ENCODE measurements at regions not wholly inside any gene's neighbourhood (a gene's known extent, or its start where the extent isn't known, plus 50 kb on each side); places are given as distances from the start of the nearest gene placed in this dataset.

DNA sequence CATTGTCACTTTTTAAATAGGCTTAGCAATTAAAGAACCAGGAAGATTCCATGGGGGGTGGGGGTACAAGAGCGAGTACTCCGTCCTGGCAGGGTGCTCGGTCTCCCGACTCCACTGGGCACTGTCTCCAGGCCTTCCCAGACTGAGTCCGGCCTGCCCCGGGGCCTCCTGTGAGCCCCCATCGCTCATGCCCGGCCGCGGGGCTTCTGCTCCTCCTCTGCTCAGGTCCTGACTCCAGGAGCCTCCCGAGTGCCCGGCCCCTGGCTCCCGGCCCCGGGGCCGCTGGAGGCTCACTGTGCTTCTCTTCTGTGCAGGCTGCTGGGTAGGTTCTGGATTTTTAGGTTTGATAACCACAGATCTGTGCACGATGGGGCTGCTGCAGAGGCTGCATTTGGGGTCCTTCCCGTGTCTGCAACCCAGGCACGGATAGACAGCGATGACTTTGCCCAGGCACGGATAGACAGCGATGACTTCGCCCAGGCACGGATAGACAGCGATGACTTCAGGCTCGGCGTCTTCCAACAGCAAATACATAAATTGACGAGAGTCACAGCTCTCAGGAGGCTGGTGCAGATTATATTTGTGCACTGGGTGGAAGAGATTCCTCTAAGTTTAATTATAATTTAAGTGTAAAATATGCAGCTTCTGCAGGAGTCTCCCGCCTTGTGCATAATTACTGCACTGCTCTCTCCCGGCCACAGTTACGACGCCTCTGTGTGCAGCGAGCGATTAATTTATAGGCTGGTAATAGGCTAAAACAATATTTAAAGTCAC, 74.8 kb upstream of the RXRA start:
- DNase-seq (ENCODE audit: low spot score), result no peak

GRCh38 chr9:134252084-134252830, 74.0 kb upstream of the RXRA start:
- DNase-seq (ENCODE audit: low spot score), result no peak

DNA sequence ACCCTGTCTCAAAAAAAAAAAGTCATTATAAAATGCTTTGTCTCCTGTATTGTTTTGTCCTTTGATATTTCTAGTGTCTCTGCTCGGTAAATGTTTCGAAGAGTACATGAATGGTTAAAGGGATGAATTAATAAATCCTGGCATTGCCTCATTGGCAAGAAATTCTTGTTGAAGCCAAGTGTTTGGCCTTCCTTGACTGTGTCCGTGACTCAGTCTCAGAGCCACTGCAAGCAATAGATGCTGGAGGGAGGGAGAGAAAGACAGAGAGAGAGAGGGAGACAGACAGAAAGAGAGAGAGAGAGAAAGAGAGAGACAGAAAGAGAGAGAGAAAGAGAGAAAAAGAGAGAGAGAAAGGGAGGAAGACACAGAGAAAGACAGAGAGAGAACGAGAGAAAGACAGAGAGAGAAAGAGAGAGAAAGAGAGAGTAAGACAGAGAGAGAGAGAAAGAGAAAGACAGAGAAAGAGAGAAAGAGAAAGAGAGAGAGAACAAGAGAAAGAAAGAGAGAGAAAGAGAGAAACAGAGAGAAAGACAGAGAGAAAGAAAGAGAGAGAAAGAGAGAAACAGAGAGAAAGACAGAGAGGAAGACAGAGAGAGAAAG, 72.5 kb upstream of the RXRA start:
- DNase-seq (ENCODE audit: low spot score), result no peak

GRCh38 chr9:134258332-134258731, 67.9 kb upstream of the RXRA start:
- no peak for DNase-seq (ENCODE audit: low spot score)

DNA sequence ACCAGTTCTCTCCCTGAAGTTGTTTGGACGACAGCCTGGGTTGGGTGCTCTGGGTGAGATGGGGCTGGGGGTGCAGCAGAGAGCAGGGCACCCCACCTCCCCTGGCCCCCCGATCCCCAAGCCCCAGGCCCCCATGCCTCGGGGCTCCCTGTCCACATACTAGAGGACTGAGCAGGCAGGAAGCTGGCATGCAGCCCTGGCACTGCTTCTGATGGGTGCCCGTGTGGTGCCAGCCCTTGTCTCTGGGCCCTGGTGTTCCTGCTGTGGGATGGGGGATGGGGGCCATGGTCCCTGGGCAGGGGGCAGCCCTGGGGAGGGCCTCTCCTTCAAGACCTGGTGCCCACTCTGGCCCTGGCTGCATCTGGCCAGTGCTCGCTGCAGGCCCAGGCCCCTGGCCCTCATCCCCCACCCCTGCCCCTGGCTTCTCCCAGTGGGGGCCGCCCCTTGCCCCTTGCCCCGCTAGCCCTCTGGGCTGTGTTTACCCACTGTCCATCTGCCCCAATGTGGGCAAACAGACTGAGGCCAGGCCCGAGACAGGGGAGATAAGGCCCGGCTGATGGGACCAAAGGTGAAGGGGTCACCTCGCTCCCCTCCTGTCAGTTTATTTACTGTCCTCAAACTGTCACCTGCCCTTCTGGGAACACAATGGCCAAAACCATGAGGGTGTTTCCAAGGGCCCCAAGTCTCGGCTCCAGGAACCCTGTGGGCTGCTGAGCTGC, 67.3 kb upstream of the RXRA start:
- DNase-seq (ENCODE audit: low spot score), result peak; percentile 56

- DNase-seq (ENCODE audit: low spot score), result no peak
Measured at GRCh38 chr9:134259708-134260107, 66.5 kb upstream of the RXRA start.

DNA sequence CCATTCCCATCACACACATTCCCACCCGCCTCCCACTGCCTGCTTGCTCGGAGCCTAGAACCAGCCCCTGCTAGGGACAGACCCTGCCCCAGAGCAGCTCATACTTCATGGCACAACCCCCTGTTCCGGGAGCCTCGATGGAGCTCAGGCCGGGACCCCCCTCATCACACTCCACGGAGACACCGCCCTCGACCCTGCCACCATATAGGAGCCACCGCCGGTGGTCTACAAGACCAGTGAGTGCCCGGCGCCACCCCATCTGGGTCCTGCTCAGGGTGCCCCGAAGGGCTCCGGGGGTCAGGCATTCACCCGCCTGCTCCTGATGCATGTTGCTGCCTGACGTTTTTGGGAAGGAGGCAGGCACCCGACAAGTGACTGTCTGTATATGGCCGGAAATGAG, 65.5 kb upstream of the RXRA start:
- no peak for DNase-seq (ENCODE audit: low spot score)

GRCh38 chr9:134262035-134262434, 64.2 kb upstream of the RXRA start:
- no peak for DNase-seq (ENCODE audit: low spot score)

DNA sequence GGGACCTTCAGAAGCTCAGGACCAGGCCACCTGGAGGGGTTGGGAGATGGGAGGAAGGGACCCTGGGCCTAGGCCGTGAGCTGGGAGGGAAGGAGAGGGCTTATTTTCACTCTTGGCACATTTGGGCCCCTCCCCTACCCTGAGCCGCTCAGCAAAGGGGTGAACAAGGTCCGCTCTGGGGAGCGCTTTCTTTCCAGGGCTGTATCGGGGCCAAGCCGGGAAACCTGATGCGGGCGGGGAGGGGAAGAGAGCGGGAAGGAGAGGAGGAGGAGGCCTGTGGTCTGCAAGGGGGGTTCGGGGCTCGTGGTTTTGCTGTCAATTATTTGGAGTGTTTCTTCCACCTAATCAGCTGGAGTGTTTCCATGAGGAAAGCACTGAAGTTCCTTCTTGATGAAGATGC, 62.7 kb upstream of the RXRA start:
- DNase-seq (ENCODE audit: low spot score), result no peak

DNA sequence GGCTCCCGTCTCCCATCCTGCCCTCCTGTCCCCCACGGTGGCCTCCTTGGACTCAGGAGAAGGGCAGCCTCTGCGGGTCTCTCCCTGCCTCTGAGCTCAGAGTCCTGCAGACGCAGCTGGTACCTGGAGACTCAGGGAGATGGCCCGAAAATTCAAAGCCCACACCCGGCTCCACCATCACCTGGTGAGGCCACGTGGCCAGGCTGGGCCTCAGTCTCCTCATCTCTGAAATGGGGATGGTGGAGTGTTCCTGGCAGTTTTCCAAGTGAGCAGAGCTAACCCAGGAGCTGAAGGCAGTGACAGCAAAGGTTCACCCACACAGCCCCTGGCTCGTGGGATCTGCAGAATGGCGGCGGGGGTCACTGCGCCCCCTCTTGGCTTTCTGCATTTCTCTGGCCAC, 62.1 kb upstream of the RXRA start:
- no peak for DNase-seq (ENCODE audit: low spot score)

GRCh38 chr9:134265078-134265477, 61.2 kb upstream of the RXRA start:
- DNase-seq (ENCODE audit: low spot score), result no peak

DNA sequence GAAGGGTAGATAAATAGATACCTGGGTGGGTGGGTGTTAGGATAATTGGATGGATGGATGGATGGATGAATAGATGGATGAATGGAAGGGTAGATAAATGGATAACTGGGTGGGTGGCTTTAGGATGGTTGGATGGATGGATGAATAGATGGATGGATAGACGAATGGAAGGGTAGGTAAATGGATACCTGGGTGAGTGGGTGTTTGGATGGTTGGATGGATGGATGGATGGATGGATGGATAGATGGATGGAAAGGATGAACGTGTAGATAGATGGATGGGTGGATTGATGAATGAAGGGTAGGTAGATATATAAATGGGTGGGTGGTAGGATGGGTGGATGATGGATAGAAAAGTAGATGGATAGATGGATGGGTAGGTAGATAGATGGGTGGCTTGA, 59.8 kb upstream of the RXRA start:
- no peak for DNase-seq (ENCODE audit: low spot score)

- DNase-seq (ENCODE audit: low spot score), result no peak
Measured at GRCh38 chr9:134267305-134267880, 58.9 kb upstream of the RXRA start.

- DNase-seq (ENCODE audit: low spot score), result no peak
Measured at GRCh38 chr9:134267881-134268724, 58.2 kb upstream of the RXRA start.

DNA sequence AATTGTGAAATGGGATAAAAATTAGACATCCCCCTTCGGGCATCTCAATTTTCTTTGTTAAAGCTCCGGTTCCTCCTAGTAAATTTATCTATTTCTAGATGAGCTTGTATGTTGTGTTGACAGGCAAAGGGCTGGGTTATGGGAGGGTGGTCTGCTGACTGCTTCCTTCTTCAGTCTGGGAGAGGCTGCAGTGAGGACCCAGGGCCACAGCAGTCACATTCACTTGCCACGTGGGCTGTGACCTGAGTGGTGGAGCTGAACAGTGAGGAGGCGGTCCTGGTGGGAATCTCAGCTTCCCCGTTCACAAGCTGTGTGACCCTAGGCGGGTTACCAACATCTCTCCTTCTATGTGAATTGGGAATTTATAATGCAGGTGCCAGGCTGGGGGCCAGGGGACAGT, 57.5 kb upstream of the RXRA start:
- DNase-seq (ENCODE audit: low spot score), result no peak

- DNase-seq (ENCODE audit: low spot score), result no peak
Measured at GRCh38 chr9:134271338-134272301, 54.6 kb upstream of the RXRA start.

DNA sequence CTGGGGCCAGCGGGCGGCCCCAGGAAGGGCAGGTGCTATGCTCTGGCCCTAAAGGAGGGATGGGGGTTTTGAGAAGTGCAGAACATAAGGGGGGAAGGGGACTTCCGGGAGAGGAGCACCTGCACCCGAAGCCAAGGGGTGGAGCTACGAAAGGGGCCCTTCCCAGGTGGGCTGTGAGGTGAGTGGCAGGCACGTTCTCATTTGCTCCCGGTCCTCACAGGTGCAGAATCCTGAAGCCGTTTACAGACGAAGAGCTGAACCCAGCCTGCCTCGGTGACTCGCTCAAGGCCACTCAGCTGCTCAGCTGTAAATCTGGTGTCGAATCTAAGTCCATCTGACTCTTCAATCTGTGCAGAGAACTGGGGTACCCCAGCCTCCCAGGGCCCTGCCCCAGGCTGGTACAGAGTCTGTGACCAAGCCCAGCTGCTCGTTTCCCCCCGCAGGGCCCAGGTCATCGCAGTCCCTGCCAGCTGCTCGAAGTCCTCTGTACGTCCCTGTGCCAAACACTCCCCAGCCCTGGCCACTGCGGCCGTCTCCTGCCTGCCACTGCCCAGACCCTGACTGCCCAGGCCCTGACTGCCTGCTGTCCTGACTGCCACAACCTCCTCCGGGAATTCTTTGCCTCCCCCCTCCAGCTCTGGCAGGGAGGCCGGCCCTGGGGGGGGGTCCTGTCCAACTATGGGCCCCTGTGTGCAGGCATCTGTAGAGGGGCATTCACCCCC, 53.8 kb upstream of the RXRA start:
- no peak for DNase-seq (ENCODE audit: low spot score)

DNA sequence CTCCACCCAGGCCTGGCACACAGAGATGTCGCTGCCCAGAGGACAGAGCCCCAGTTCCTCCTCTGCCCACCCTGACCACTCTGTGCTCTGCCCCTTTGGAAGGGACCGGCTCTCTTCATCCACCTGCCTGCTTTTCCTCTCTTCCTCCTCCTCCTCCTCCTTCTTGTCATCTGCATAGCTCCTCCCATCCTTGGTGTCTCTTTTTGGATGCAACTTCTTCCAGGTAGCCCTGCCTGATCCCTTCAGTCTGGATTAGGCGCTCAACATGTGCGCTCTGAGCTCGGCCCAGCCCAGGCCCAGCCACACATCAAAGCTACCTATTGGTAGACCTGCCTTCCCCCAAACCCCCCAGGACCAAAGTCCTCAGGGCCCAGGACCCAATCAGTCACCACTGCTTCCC, 52.6 kb upstream of the RXRA start:
- no peak for DNase-seq (ENCODE audit: low spot score)

DNA sequence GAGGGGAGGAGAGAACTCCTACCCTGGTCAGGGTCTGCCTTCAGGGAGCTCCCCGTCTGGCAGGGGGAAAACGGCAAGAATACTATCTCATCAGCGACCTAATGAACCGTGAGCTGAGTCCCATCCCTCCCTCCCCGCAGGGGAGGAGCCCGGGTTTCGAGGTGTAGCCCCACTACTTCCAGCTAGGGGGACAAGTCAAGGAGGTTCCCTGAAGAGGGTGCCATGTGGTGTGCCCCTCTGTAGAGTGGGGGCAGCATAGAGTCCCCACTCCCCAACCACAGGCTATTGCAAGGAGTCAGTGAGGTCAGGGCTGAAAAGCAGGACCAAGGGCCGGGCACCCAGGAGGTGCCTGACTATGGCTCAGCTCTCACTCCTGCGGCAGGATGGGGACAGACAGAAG, 50.9 kb upstream of the RXRA start:
- no peak for DNase-seq (ENCODE audit: low spot score)

All from HuH-7 (cell line).